ENCODE measurements at regions not wholly inside any gene's neighbourhood (a gene's known extent, or its start where the extent isn't known, plus 50 kb on each side); places are given as distances from the start of the nearest gene placed in this dataset.
A peak's percentile ranks its signal among the peaks of the same experiment; 100 is the strongest.

DNA sequence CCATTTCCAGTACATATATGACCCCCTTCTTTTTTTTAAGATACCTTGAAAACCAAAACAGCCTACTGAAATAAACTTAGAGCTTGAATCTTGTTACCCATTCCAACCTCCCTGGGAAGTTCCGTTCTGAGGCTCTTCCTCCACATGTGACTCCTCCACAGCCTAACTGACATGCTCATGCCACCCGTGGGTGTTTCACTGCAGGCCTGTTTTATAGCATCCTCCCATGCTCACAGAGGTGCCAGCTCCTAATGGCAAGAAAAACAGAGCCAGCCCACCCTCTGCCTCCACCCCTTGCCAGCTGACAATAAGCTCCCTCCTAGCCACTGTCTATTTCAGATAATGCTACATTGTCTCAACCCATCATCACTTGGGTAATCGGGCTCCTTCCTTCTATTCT, 97.6 kb upstream of the E2F8 start:
- DNase-seq (ENCODE audit: low read depth in 2 of 2) = no peak

DNA sequence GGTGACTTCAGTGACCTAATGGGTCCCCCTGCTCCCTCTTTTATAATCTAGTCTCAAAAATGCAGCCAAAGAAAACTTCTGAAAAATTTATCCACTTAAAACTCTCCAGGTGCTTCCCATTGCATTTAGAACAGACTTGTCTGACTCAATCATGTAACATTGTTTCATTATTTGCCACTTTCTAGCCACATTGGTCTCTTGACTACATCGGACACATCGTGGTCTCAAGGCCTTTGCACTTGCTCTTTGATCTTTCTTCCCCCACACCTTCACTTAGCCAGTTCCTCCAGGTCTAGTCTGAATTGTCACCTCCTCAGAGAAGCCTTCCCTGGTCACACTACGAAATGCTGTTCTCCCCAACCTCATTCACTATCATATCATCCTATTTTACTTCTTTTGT, 97.0 kb upstream of the E2F8 start:
- DNase-seq (ENCODE audit: low read depth in 2 of 2) = no peak

DNA sequence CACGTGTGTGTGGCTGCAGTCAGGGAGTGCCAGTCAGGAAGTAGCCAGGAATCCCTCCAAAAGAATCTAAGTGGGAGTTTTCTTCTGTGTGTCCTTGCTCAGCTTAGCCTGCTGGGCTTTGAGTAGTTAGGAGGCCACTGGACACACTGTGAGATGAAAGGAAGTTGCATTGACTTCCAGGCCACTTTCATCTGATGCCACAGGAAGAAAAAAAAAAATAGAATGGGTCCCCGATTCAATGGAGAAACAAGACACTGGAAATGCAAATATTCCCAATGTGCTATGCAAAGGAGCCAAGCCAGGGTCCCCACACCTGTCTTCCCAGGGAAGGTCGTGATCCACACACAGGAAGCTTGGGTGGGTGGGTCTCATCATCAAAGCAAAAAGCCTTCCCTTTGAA, 95.6 kb upstream of the E2F8 start:
- no peak for DNase-seq (ENCODE audit: low read depth in 2 of 2)

DNA sequence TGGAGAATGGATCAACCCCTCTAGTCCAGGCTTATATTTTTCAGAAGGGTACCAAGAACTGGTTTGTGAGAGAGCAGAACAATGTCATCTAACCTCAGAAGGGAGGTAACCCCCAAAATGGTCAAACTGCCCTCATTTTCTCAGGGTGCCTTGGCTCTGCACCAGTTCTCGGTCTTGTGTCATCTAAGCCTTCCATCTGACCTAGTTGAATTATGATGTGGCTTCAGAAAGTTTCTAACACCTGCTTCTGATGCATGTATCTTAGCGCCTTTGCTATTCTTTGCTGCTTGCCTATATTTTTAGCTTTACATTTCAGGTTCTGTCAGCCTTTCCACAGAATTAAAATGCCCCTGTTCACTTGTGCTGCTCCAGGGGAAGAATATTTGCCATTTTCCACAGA, 91.7 kb upstream of the E2F8 start:
- DNase-seq (ENCODE audit: low read depth in 2 of 2) = no peak

DNA sequence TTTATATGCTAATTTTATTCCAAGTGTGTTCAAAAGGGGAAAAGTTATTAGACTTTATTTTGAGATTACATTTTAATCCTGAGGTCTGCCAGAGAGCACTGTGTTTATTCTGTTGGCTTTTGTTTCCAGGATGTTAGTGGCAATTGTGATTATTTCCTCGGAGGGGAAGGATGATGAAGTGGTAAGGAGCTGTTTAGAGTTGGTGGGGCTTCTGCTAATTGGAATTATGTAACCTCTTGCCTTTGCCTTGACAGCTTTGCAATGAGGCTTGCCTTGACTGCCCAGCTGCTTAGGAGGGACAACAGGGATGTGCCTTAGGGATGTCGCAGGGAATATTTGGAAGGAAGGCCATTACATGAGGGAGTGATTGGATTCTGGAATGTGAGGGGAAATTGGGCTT, 89.7 kb upstream of the E2F8 start:
- DNase-seq (ENCODE audit: low read depth in 2 of 2) = no peak

DNA sequence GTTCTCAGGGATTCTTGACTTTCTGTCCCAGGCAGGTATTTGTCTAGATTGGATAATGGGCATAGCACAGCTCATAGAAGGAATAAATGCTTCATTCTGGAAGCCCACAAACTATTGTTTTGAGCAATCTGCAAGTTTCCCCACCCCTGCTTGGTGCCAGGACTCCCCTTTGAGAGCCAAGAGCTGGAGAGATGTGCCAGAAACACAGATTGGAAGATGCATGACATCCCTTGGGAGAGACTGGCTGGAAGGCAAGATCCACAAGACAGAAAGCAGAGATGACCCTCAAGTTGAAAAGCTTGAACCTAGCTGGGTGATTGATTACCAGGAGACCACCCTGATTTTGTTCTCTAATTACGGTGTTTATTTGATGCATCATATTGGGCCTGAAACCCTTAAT, 89.2 kb upstream of the E2F8 start:
- no peak for DNase-seq (ENCODE audit: low read depth in 2 of 2)

DNA sequence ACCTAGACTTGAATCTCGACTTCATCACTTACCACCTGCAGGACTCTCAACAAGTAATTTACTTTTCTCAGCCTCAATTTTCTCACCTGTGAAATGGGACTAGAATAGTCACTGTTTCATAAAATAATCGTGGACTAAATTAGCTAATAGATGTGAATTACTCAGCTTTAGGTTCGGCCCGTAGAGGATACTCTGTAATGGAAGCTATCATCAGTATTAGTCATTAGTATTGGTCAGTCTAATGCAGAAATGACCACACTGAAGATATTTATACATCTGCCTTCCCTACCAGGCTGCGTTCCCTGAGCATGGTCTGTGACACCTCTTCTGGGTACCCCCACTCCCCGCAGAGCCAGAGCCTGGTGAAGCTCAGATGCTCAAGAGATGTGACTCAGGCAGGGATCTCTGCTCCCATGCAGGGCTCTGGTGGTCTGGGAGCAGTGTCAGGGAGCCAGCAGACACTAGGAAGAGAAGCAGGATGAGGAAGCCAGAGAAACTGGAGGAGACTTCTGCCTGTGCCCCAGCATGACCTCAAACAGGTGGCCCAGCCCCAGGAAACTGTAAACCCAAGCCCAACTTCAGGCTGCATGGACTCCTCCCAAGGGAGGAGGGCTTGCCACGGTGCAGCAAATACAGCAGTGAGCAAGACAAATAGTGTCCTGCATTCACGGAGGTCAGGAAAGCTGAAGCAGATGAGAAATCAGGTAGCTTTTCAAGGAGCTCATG, 88.0 kb upstream of the E2F8 start:
- no peak for DNase-seq (ENCODE audit: low read depth in 2 of 2)

DNA sequence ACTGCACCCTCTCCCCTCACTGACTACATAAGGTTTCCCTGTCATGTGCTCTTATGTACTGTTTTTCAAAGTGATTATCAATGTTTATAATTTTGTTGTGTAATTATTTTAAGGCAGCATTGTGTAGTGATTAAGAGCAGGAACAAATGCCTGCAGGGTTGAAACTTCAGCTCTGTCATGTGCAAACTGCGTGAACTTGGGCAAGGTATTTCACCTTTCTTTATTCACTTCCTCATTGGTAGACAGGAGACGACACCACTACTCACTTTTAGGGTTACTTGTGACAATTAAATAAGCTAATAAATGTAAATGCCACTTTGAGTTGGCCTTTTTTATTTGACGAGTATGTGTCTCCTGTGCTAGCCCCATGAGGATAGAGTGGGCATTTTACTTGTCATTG, 86.5 kb upstream of the E2F8 start:
- no peak for DNase-seq (ENCODE audit: low read depth in 2 of 2)

DNA sequence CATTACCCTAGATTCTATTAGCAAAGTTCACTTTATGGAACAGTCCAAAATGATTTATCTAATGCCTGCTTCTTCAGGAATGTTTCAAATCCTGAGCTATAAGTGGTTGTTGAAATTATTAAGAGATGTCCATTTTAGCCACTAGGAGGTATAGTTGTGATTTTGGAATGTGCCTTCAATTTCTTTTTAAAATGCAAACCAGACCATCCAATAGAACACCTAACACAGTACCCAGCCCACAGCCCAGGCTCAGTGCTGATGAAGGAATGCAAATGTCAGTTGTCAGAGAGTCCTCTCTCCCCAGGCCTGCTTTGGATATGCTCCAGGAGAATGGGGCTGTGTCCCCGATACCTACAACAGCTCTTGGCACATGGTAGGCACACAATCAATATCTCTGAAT, 85.8 kb upstream of the E2F8 start:
- DNase-seq (ENCODE audit: low read depth in 2 of 2) = peak in 1 of 2 donors; percentile 32

DNA sequence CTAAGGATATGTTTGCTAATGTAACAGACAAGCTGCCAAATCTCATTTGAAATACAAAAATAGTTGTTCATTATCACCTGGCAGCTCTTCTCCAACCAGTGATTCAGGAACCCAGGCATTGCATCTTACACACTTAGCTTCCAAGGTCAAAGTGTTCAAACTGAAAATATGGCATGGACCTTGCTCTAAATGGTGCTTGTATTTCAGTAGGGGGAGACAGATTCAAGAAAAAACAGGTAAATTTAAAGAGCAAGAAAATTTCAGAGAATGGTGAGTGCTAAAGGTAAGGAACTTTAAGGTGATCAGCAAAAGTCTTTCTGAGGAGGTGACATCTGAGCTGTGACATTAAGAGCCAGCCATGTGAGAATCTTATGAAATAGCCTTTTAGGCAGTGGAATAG, 82.8 kb upstream of the E2F8 start:
- DNase-seq (ENCODE audit: low read depth in 2 of 2) = peak in 1 of 2 donors; percentile 24

DNA sequence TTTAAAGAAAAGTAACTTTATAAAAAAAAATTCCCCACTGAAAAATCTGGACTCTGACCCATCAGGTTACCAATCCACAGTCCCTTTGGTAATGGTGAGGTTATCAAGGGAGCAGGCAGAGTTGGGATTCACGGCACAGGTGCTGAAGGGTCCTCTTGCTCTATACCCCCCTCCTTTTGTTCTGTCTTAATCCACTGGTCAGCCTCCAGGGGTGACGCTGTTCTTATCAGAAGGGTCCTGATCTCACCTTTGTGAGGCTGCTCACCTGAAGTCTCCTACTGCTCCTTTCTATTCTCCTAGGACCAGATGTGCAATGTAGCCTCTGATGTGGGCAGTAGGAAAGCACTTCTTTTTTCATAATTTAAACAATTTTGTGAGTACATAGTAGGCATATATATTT, 80.6 kb upstream of the E2F8 start:
- DNase-seq (ENCODE audit: low read depth in 2 of 2) = no peak

DNA sequence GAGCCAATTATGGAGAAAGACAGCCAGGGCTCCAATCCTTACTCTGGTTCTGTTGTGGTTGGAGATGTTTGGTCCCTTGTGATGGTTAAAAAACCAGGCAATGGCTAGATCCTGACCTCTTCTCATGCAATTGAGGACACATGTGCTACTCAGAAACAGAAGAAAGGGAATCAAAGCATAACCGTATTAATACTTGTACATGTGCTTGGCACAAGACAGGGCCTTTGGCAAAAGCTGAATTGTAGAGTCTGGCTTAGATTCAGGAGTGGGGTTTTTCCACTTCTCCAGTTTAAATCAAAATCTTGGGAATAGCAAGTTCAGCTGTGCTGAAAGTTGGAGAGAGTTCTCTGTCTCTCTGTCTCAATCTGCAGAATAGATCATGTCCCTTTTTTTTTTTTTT, 80.1 kb upstream of the E2F8 start:
- no peak for DNase-seq (ENCODE audit: low read depth in 2 of 2)

DNA sequence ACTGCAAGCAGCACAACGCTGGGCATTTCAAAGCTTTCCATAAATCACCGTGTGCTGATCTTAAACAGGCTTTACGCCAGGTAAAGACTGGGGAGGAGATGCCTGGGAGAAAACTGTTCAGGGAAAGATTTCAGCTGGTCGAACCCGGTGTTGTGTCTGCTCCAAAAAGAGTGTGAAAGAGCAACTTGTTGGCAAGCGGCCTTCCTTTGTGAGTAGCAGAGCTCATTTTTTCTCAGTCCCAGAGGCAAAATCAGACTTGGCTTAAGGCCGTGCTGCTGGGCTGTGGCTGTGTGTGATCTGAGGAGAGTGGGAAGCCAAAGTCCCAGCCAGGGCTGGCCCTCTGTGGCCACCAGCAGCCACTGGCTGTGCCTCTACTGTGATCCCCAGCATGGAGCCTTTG, 75.7 kb upstream of the E2F8 start:
- DNase-seq (ENCODE audit: low read depth in 2 of 2) = no peak

DNA sequence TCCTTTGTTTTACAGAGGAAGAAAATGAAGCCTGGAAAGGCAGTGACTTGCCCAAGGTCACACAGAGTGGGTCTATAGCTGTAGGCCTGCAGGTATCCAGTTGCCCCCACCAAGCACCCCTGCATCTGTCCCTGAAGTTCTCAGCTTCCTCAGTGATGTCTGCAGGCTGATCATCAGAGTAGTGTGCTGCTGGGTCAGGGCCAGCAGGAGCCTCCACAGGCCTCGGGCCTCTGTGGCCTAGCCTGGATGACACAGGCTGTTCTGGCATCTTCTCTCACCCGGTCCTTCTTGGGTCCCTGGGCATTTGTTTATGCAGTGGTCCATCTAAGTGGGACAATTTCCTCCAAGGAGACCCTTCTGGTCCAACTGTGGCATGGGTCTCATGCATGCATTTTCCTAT, 74.8 kb upstream of the E2F8 start:
- DNase-seq (ENCODE audit: low read depth in 2 of 2) = no peak

DNA sequence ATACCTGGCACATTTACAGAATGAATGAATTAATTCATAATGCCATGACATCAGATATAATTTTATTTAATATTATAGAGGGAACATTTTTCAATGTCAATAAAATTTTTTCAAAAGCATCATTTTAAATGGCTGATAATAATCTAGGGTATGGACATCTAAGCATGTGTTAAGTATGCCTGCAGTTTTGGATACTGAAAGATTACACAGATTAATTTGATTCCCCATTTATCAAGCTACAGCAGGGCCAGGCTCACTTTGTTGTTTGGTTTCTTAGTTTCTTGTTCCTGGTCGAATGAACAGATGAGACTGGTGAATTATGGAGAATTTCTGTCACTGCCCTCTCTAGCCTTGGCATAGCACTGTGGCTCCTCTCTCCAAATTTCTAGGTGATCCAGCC, 72.4 kb upstream of the E2F8 start:
- no peak for DNase-seq (ENCODE audit: low read depth in 2 of 2)

DNA sequence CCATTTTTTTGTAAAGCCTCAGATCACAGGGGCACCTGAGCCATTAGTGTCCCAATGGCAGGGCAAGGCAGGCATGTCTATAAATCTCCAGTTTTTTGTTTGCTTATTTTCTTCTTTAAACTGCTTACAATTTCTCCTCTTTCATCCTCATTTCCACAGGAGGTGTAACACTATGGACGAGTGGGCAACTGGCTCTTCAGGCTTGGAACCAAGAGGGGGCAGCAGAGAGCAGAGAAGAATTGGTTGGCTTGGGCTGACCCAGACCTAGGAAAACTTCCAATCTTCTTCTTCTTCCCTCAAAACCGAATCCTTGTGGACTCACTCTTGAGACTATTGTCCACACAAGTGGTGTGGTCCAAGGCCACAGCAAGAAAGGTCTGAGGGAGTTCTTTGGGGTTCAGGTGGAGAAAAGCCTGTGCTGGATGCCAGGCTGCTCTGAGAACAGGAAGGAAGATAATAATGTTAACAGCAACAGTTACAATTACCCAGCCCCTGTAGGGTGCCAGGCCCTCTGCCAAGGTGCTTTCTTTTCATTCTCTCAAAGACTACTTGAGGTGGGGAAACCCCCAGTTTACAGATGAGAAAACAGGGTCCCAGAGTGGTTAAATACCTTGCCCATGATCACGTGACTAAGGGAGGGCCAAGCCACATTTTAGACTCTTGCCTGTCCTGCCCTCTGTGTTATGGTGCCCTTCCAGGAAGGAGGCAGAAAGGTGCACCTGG, 70.7 kb upstream of the E2F8 start:
- peak; percentile 30 to 61 for DNase-seq (ENCODE audit: low read depth in 2 of 2)

DNA sequence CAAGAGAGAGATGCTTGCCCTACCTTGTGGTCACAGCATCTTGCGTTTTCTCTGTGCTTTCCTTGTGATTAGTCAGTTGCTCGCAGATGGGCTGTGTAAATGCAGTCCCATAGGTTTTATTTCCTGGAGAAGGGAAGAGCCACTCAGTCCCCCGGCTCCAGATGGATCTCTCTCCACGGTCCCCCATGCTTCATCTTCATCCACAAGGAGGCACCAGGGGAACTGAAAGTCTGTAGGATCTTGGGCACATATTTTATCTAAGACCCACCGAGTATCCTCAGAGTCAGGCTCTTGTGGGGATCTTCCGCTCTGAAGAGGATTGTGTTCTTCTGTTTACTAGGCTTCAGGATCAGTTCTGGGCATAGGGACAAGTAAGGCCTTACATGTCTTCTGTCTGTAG, 66.8 kb upstream of the E2F8 start:
- DNase-seq (ENCODE audit: low read depth in 2 of 2) = no peak

DNA sequence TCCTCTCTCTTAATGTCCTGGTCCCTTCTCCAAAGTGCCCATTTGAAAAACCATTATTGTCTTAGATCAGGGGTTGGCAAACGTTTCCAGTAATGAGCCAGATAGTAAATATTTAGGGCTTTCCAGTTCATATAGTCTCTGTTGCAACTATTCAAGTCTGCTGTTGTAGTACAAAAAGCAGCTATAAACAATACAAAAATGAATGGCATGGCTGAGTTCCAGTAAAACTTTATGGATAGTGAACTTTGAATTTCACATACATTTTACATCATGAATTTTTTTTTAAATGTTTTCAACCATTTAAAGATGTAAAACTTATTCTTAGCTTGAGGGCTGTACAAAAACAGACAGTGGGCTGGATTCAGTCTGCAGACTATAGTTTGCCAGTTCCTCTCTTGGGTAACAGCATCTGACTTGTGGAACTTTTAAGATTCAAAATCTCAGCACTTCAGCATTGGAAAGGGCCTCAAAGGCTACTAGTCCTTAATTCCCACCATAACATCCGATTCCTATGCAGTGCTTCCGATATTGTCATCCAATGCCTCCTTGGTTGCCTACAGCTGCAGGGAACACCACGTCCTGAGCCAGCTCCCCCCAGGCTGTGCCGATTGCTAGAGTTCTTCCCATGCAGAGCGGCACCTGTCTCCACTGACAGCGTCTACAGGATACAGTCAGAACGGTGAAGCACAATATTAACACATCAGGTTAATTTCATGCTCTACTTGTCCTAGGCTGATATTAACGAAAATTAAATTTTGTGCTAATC, 65.6 kb upstream of the E2F8 start:
- DNase-seq (ENCODE audit: low read depth in 2 of 2) = no peak

DNA sequence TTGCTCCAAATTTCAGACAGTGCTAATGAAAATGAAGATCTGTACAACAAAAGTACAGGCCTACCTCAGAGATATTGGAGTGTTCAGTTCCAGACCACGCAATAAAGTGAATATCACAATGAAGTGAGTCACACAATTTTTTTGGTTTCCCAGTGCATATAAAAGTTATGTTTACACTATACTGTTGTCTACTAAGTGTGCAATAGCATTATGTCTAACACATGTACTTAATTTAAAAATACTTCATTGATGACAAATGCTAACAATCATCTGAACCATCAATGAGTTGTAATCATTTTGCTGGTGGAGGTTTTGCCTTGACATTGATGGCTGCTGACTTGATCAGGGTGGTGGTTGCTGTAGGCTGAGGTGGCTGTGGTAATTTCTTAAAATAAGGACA, 60.6 kb upstream of the E2F8 start:
- no peak for DNase-seq (ENCODE audit: low read depth in 2 of 2)

DNA sequence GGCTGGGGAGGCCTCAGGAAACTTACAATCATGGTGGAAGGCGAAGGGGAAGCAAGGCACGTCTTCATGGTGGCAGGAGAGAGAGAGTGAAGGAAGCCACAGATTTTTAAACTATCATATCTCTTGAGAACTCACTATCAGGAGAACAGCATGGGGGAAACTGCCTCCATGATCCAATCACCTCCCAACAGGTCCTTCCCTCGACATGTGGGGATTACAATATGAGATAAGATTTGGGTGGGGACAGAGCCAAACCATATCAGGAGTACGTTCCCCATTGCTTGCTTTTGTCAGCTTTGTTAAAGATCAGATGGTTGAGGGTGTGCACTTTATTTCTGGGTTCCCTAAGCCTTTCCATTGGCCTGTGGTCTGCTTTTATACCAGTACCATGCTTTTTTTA, 53.7 kb upstream of the E2F8 start:
- DNase-seq (ENCODE audit: low read depth in 2 of 2) = no peak

DNA sequence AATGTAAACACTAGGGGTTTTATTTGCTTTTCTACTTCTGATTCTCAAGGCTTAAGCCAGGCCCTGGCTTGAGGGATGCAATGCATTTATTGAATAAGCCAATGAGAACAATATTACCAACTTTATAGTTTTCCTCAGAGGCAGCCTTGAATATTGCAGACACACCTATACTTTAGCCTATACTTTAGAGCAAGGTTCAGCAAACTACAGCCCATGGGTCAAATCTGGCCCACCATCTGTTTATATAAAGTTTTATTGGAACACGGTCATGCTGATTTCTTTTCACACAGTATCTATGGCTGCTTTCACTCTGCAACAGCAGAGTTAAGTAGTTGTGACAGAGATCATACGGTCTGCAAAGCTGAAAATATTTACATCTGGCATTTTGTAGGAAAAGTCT, 50.3 kb upstream of the E2F8 start:
- DNase-seq (ENCODE audit: low read depth in 2 of 2) = no peak

All from dermis microvascular lymphatic vessel endothelial cell (primary cell).